Right lobe of liver (tissue), 4 donors: ENCODE measurements at regions not wholly inside any gene's neighbourhood (a gene's known extent, or its start where the extent isn't known, plus 50 kb on each side); places are given as distances from the start of the nearest gene placed in this dataset.

Source experiments
- POLR2A ChIP-seq: fragments of 450-650 bp; IDR thresholded peaks from one replicate; pipeline ENCODE4 v1.6.1; 2017; ENCODE audit warnings: antibody characterized with exemption, mild to moderate bottlenecking
- TF ChIP-seq, protein P1 (sequence below), 4 donors: fragments of 200-600 bp in 3 of 4; fragments of 450-650 bp in 1 of 4; IDR thresholded peaks; one replicate each; pipeline versions ENCODE4 v1.5.1 to v1.8.0; 2016 to 2022; ENCODE audit warnings: antibody characterized with exemption in 4 of 4, mild to moderate bottlenecking in 2 of 4
- donor health status: DM: no; HTN: no; CAD: no.
- donor health status: DM: no; HTN: no; CAD: no.
- donor health status: DM: no; HTN: yes; CAD: no.

DNA sequence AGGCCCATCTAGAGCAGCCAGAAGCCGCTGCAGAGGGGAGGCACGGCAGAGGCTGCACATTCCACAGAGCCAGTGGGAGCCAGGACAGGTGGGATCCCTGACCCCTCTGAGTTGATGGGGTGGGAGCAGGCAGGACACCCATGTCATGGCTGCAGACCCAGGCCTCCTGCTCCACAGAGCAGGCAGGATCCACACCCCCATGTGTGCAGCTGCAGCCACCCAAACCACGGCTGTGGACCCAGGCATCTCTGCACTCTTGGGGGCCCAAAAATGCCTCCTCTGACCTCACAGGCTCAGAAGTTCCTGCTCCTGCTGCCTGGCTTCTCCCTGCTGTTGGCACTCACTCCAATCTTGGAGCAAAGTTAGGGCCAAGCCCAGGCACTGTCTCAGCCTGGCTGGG, 112.3 kb upstream of the TMEM18 start:
- TF ChIP-seq, protein P1, sequence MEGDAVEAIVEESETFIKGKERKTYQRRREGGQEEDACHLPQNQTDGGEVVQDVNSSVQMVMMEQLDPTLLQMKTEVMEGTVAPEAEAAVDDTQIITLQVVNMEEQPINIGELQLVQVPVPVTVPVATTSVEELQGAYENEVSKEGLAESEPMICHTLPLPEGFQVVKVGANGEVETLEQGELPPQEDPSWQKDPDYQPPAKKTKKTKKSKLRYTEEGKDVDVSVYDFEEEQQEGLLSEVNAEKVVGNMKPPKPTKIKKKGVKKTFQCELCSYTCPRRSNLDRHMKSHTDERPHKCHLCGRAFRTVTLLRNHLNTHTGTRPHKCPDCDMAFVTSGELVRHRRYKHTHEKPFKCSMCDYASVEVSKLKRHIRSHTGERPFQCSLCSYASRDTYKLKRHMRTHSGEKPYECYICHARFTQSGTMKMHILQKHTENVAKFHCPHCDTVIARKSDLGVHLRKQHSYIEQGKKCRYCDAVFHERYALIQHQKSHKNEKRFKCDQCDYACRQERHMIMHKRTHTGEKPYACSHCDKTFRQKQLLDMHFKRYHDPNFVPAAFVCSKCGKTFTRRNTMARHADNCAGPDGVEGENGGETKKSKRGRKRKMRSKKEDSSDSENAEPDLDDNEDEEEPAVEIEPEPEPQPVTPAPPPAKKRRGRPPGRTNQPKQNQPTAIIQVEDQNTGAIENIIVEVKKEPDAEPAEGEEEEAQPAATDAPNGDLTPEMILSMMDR (IDR thresholded peaks at IDR 0.05): no peak
- TF ChIP-seq POLR2A: no peak
